K562 (cell line): ENCODE measurements at regions not wholly inside any gene's neighbourhood (a gene's known extent, or its start where the extent isn't known, plus 50 kb on each side); places are given as distances from the start of the nearest gene placed in this dataset.

Experiments
- HLTF ChIP-seq: fragments of 450-650 bp; IDR thresholded peaks from 2 replicates; pipeline ENCODE4 v1.6.1; 2016
- MEF2A ChIP-seq: IDR thresholded peaks from 2 replicates; pipeline ENCODE4 v1.6.1; 2011; ENCODE audit warnings: low read depth, mild to moderate bottlenecking, low read length, moderate library complexity; ENCODE audit not compliant: control insufficient read depth
- POLR2A ChIP-seq: fragments of 450-650 bp; conservative IDR thresholded peaks from 2 replicates; pipeline ENCODE4 v1.6.1; 2016
- ZNF121 ChIP-seq: sonication (generic); formaldehyde crosslinking; conservative IDR thresholded peaks from 2 replicates; pipeline ENCODE4 v1.8.0; 2022; ENCODE audit warnings: missing genetic modification reagents
- ZNF274 ChIP-seq: IDR thresholded peaks from 2 replicates; pipeline ENCODE4 v1.6.1; 2011; ENCODE audit warnings: low read depth, mild to moderate bottlenecking, low read length, moderate library complexity, borderline replicate concordance
- TF ChIP-seq, protein P1 (sequence below): fragments of 250-450 bp; sonication (Bioruptor Pico); IDR thresholded peaks from 2 replicates; pipeline ENCODE4 v1.4.0; 2020; ENCODE audit warnings: mild to moderate bottlenecking
- TF ChIP-seq, protein P2 (sequence below): fragments of 450-650 bp; IDR thresholded peaks from 2 replicates; pipeline ENCODE4 v1.6.1; 2018; ENCODE audit not compliant: partially characterized antibody
- TF ChIP-seq, protein P3 (sequence below): sonication (generic); formaldehyde crosslinking; IDR thresholded peaks from 2 replicates; pipeline ENCODE4 v1.9.0; 2022; ENCODE audit warnings: mild to moderate bottlenecking, missing genetic modification reagents

DNA sequence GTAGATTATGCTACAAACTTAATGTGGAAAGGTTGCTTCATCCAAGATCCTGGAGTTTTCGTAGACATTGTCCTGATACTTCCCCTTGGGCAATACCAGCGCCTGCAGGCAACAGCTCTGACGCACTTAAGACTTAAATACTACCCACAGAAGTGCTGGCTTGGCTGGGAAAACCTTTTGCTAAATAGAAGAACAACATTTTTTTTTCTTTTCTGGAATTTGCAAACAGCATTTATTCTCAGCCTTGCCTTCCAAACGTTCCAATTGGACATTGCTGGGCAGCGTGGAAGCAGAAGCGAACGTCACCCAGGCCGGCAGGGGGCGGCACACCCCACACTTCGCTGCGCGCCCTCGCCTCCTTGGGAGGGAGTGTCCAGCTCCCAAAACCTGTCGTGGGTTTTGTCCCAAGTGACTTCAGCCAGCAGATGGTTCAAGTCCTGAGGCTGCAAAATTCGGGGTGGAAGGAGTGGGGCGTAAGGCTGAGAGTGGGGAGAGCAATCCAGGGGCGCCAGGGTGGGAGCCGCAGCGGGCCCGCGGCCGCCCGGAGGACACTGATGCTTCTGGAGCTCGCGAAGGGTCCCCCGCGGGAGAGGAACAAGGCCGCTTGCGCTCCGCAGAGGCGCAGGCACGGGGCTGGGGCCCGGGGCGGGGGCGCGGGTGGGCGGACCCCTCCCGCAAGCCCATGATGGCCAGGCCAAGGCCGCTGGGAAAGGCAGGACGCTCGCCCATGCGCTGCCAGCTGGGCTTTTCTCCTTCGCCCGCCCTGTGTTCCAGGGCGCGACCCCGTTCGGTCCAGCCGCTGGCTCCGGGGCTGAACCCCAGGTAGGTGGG, 60.8 kb upstream of the MAP3K4 start:
- TF ChIP-seq, protein P1, sequence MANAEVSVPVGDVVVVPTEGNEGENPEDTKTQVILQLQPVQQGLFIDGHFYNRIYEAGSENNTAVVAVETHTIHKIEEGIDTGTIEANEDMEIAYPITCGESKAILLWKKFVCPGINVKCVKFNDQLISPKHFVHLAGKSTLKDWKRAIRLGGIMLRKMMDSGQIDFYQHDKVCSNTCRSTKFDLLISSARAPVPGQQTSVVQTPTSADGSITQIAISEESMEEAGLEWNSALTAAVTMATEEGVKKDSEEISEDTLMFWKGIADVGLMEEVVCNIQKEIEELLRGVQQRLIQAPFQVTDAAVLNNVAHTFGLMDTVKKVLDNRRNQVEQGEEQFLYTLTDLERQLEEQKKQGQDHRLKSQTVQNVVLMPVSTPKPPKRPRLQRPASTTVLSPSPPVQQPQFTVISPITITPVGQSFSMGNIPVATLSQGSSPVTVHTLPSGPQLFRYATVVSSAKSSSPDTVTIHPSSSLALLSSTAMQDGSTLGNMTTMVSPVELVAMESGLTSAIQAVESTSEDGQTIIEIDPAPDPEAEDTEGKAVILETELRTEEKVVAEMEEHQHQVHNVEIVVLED (CRISPR knock-in tag) = no peak
- TF ChIP-seq, protein P2, sequence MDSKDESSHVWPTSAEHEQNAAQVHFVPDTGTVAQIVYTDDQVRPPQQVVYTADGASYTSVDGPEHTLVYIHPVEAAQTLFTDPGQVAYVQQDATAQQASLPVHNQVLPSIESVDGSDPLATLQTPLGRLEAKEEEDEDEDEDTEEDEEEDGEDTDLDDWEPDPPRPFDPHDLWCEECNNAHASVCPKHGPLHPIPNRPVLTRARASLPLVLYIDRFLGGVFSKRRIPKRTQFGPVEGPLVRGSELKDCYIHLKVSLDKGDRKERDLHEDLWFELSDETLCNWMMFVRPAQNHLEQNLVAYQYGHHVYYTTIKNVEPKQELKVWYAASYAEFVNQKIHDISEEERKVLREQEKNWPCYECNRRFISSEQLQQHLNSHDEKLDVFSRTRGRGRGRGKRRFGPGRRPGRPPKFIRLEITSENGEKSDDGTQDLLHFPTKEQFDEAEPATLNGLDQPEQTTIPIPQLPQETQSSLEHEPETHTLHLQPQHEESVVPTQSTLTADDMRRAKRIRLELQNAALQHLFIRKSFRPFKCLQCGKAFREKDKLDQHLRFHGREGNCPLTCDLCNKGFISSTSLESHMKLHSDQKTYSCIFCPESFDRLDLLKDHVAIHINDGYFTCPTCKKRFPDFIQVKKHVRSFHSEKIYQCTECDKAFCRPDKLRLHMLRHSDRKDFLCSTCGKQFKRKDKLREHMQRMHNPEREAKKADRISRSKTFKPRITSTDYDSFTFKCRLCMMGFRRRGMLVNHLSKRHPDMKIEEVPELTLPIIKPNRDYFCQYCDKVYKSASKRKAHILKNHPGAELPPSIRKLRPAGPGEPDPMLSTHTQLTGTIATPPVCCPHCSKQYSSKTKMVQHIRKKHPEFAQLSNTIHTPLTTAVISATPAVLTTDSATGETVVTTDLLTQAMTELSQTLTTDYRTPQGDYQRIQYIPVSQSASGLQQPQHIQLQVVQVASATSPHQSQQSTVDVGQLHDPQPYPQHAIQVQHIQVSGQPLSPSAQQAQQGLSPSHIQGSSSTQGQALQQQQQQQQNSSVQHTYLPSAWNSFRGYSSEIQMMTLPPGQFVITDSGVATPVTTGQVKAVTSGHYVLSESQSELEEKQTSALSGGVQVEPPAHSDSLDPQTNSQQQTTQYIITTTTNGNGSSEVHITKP = no peak
- TF ChIP-seq POLR2A = no peak
- no peak for TF ChIP-seq ZNF274
- no peak for TF ChIP-seq HLTF
- TF ChIP-seq MEF2A = no peak
- no peak for TF ChIP-seq ZNF121
- TF ChIP-seq, protein P3, sequence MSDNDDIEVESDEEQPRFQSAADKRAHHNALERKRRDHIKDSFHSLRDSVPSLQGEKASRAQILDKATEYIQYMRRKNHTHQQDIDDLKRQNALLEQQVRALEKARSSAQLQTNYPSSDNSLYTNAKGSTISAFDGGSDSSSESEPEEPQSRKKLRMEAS = no peak
